ENCODE measurements at regions not wholly inside any gene's neighbourhood (a gene's known extent, or its start where the extent isn't known, plus 50 kb on each side); places are given as distances from the start of the nearest gene placed in this dataset.

DNA sequence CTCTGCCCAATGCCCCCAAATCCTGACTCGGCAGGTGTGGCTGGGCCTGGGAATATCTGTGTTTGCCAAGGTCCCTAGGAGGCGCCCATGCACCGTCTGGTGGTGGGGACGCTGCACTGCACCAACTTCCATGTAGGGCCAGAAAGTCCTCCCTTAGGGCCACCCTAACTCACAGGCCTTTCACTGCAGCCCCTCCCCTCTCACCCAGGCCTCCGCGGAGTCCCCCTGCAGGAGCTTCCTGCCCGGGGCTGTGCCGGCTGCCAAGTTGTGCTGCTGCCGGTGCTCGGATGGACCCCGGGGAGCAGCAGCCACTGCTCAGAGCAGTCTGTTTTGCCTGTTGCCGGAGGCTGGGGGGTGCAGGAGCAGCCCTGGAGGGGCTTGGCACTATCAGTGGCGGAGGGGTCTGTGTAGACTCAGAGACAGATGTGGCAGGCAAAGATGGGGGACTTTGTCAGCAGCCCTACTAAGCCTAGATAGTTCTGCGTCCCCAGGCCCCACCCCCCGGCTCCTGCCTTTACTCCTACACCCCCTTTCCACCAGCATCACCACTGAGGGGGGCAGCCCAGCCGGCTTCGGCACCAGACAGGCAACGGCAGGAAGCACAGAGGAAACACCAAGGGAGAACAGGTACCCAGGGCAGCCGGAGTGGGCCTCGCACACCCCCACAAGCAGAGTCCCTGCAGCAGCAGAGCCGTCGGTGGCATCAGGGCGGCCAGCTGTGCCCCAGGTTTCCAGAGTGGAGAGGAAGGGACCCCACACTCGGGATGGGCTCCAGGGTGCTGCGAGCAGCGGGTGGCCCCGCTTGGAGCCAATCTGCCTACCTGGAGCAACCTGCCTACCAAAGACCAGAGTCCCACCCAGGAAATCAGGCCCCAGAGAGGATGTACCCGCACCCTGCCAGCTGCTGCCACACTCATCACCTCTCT lies 124.3 kb downstream of the TRIM29 start:
- no TSS peak for BruUV-seq (replicated peaks)
- no peak for TF ChIP-seq BACH1 (IDR thresholded peaks at IDR 0.05; ENCODE audit: borderline replicate concordance)
- no peak for TF ChIP-seq LARP7 (IDR thresholded peaks at IDR 0.05)
- peak; percentile 73 for TF ChIP-seq SMC3 (IDR thresholded peaks at IDR 0.05; ENCODE audit: borderline replicate concordance, low read length)
- TF ChIP-seq RAD21 (IDR thresholded peaks at IDR 0.05; ENCODE audit: insufficient read depth, low read depth, low read length): peak; percentile 48
- TF ChIP-seq HCFC1 (IDR thresholded peaks at IDR 0.05; ENCODE audit: low read length): no peak
- no peak for TF ChIP-seq RELA (IDR thresholded peaks at IDR 0.05; ENCODE audit: borderline replicate concordance, partially characterized antibody)
- peak; percentile 57 to 79 (median 69) for TF ChIP-seq CTCF (IDR thresholded peaks at IDR 0.05 in 2 of 3, conservative IDR thresholded peaks at IDR 0.05 in 1 of 3; ENCODE audit: control insufficient read depth in 2 of 3, extremely low read depth in 1 of 3, insufficient read depth in 1 of 3, low read depth in 3 of 3, low read length in 3 of 3)
- TF ChIP-seq POLR2AphosphoS2 (IDR thresholded peaks at IDR 0.05; ENCODE audit: low read depth, low read length): no peak
- TF ChIP-seq SMAD5 (IDR thresholded peaks at IDR 0.05; ENCODE audit: low read depth): no peak
- intact Hi-C loops (cut with micrococcal nuclease; ENCODE audit: unreplicated experiment): loop anchor here (1.0 to 2.0 kb wide), 2 partner anchors 95 to 347 kb away; no protein-coding TSS in a partner anchor
- Histone ChIP-seq H3K4me1 (ENCODE audit: control insufficient read depth, insufficient read depth, low read length) (no peaks in the 10 kb centered on the region), H3K36me3 (ENCODE audit: control insufficient read depth in 2 of 2, insufficient read depth in 2 of 2, low read length in 1 of 2) (no peaks in the 10 kb centered on the region), H3K79me2 (ENCODE audit: control insufficient read depth, insufficient read depth, low read length) (no peaks in the 10 kb centered on the region), H3K9me3 (replicated peaks; ENCODE audit: control insufficient read depth, insufficient read depth, low read length) (no peaks in the 10 kb centered on the region), H4K20me1 (ENCODE audit: control insufficient read depth, insufficient read depth) (no peaks in the 10 kb centered on the region), H3K9ac (ENCODE audit: control insufficient read depth, insufficient read depth, low read length) (no peak overlapping the region), H3K4me3 (no peak overlapping the region), H3K4me2 (ENCODE audit: control insufficient read depth, insufficient read depth) (no peak overlapping the region), H2AFZ (ENCODE audit: control insufficient read depth, low read depth, low read length) (no peak overlapping the region), H3K27ac (ENCODE audit: control insufficient read depth, insufficient read depth) (no peak overlapping the region), H3K27me3 (replicated peaks in 1 of 2; ENCODE audit: control insufficient read depth in 2 of 2, insufficient read depth in 2 of 2, low read length in 1 of 2) (peaks cover 4 to 6% of the 10 kb centered on the region in 2 experiments)
- DNase-seq (ENCODE audit: low read depth, low spot score) (no peak), ATAC-seq (peak; percentile 93), FAIRE-seq (no peak)
- 21% methylated on average over 28 of the region's 28 CpGs for WGBS (ENCODE audit: insufficient coverage, insufficient replicate concordance, low lambda C conversion rate, missing lambda C conversion rate)
- POLR2A ChIA-PET: no interaction called here
- SMC1A ChIA-PET (ENCODE audit: uncharacterized antibody, unreplicated experiment): interaction anchor here (0.9 to 1.7 kb wide), 2 partner anchors 94 to 340 kb away, joined by 3 to 6 read pairs; no protein-coding TSS in a partner anchor
- RAD21 ChIA-PET (ENCODE audit: unreplicated experiment): interaction anchor here (0.5 to 1.5 kb wide), 2 partner anchors 340 to 995 kb away, joined by 3 to 5 read pairs; partner anchors contain the start of gene TRAPPC4
- in situ Hi-C loops (cut with MboI): no loop called here
- CTCF ChIA-PET: interaction anchor here (1.0 to 1.8 kb wide), 2 partner anchors 34 to 66 kb away, joined by 3 to 4 read pairs; no protein-coding TSS in a partner anchor
